Spleen (tissue), 7 donors: ENCODE measurements at regions not wholly inside any gene's neighbourhood (a gene's known extent, or its start where the extent isn't known, plus 50 kb on each side); places are given as distances from the start of the nearest gene placed in this dataset.

Experiments
- CTCF ChIP-seq, 11 experiments: fragments of 200-600 bp in 7 of 11; fragments of 450-650 bp in 4 of 11; sonication (generic) in 4 of 11; IDR thresholded peaks in 8 of 11; conservative IDR thresholded peaks in 3 of 11; 1 replicate in 7 of 11; 2 replicates in 4 of 11; pipeline versions ENCODE4 v1.4.0 to v1.8.0; 2016 to 2021; ENCODE audit warnings: antibody characterized with exemption in 11 of 11, inconsistent platforms in 4 of 11, mild to moderate bottlenecking in 1 of 11
- POLR2A ChIP-seq, 3 donors: fragments of 450-650 bp; IDR thresholded peaks; one replicate each; pipeline ENCODE4 v1.5.1; 2017; ENCODE audit warnings: antibody characterized with exemption in 3 of 3, mild to moderate bottlenecking in 1 of 3
- donor health status: DM: no; HTN: no; CAD: no; lungs with moderate emphysema.
- donor health status: DM: no; HTN: no; CAD: no.
- donor health status: DM: no; HTN: no; CAD: no.

- no peak for TF ChIP-seq CTCF (IDR thresholded peaks at IDR 0.05 in 8 of 11, conservative IDR thresholded peaks at IDR 0.05 in 3 of 11)
- no peak for TF ChIP-seq POLR2A (IDR thresholded peaks at IDR 0.05)
Measured at GRCh38 chr14:103259184-103259583, 74.9 kb upstream of the EIF5 start.
